ENCODE measurements at regions not wholly inside any gene's neighbourhood (a gene's known extent, or its start where the extent isn't known, plus 50 kb on each side); places are given as distances from the start of the nearest gene placed in this dataset.

DNA sequence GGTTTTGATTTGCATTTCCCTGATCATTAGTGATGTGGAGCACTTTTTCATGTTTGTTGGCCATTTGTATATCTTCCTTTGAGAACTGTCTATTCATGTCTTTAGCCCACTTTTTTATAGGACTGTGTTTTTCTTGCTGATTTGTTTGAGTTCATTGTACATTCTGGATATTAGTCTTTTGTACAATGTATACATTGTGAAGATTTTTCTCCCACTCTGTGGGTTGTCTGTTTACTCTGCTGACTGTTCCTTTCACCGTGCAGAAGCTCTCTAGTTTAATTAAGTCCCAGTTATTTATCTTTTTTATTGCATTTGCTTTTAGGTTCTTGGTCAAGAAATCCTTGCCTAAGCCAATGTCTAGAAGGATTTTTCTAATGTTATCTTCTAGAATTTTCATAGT, 91.1 kb upstream of the ATP11B start:
- Histone ChIP-seq H3K27ac (no peak overlapping the region), H3K4me2 (no peak overlapping the region), H3K4me3 (no peak overlapping the region), H2AFZ (no peak overlapping the region), H3K79me2 (ENCODE audit: low read depth) (no peaks in the 10 kb centered on the region), H3K27me3 (ENCODE audit: insufficient read depth, low read depth) (no peaks in the 10 kb centered on the region), H3K9me3 (ENCODE audit: insufficient read depth, low read depth) (no peaks in the 10 kb centered on the region), H4K20me1 (ENCODE audit: insufficient read depth) (no peaks in the 10 kb centered on the region), H3K36me3 (ENCODE audit: low read depth) (no peaks in the 10 kb centered on the region), H3F3A (ENCODE audit: insufficient read depth, low read depth) (no peaks in the 10 kb centered on the region), H3K4me1 (replicated peaks; ENCODE audit: insufficient read depth) (peaks cover 7% of the 10 kb centered on the region; the same call in 1 of the 2 replicates), H3K9me2 (ENCODE audit: insufficient read depth) (no peaks in the 10 kb centered on the region)
- ChIA-PET POLR2A (ENCODE audit: unreplicated experiment) (no interaction called here), CTCF (interaction anchor here (0.5 kb wide), 1 partner anchor 515 kb away, joined by 18 read pairs; no protein-coding TSS in a partner anchor)
- intact Hi-C loops (cut with micrococcal nuclease; ENCODE audit: unreplicated experiment): no loop called here
- TF ChIP-seq, protein P1, sequence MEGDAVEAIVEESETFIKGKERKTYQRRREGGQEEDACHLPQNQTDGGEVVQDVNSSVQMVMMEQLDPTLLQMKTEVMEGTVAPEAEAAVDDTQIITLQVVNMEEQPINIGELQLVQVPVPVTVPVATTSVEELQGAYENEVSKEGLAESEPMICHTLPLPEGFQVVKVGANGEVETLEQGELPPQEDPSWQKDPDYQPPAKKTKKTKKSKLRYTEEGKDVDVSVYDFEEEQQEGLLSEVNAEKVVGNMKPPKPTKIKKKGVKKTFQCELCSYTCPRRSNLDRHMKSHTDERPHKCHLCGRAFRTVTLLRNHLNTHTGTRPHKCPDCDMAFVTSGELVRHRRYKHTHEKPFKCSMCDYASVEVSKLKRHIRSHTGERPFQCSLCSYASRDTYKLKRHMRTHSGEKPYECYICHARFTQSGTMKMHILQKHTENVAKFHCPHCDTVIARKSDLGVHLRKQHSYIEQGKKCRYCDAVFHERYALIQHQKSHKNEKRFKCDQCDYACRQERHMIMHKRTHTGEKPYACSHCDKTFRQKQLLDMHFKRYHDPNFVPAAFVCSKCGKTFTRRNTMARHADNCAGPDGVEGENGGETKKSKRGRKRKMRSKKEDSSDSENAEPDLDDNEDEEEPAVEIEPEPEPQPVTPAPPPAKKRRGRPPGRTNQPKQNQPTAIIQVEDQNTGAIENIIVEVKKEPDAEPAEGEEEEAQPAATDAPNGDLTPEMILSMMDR (conservative IDR thresholded peaks at IDR 0.05): no peak
- BruUV-seq (replicated peaks): no TSS peak
- DNase-seq: no peak

DNA sequence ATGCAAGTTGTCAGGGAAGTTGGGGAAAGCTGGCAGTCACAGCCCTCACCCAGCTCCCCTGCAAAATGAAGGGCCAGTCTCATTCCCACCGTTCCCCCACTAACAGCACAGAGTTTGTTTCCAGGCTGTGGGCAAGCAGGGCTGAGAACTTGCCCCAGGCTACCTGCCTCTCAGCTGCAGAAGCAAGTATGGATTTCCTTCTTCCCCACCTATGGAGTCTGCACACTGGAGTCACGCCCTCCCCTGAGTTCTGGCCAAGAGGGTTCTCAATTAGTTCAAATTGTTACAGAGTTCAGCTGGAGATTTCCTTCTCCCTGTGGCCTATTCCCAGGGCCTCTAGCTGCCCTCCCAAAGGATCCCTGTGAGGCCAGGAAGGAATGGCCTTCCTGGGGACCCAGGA, 90.1 kb upstream of the ATP11B start:
- Histone ChIP-seq H3K36me3 (ENCODE audit: low read depth) (no peaks in the 10 kb centered on the region), H4K20me1 (ENCODE audit: insufficient read depth) (no peaks in the 10 kb centered on the region), H3K27ac (no peak overlapping the region), H3K4me2 (peak overlapping the region; percentile 14), H2AFZ (peak overlapping the region; percentile 41), H3K9me3 (ENCODE audit: insufficient read depth, low read depth) (no peaks in the 10 kb centered on the region), H3K9me2 (ENCODE audit: insufficient read depth) (no peaks in the 10 kb centered on the region), H3K27me3 (ENCODE audit: insufficient read depth, low read depth) (no peaks in the 10 kb centered on the region), H3K4me3 (no peak overlapping the region), H3F3A (ENCODE audit: insufficient read depth, low read depth) (no peaks in the 10 kb centered on the region), H3K79me2 (ENCODE audit: low read depth) (no peaks in the 10 kb centered on the region), H3K4me1 (replicated peaks; ENCODE audit: insufficient read depth) (peaks cover 7% of the 10 kb centered on the region; the same call in 1 of the 2 replicates)
- CTCF ChIA-PET: no interaction called here
- intact Hi-C loops (cut with micrococcal nuclease; ENCODE audit: unreplicated experiment): no loop called here
- no peak for TF ChIP-seq EZH2 (IDR thresholded peaks at IDR 0.05; ENCODE audit: low read depth)
- TF ChIP-seq, protein P1 (conservative IDR thresholded peaks at IDR 0.05): no peak
- no TSS peak for BruUV-seq (replicated peaks)
- POLR2A ChIA-PET (ENCODE audit: unreplicated experiment): no interaction called here
- DNase-seq: peak; percentile 21 to 51

DNA sequence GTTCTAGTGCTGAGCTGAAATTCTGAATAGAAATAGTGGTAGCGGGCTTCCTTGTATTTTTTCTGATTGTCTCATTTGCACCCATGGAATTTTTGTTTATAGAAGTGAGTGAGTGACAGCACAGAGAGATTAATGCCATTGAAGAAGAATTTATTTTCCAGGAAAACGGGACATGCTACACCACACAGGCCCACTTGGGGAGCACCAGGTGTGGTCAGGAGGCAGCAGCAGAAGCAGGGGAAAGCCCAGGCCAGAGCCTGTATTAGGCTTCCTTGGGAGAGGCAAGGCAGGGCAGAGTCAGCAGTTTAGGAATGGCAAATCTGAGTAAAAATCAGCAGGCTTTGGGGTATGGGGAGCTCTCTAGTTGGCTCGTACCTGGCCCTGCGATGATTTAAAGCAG, 88.4 kb upstream of the ATP11B start:
- H3K9me2 ChIP-seq (ENCODE audit: insufficient read depth): no peaks in the 10 kb centered on the region
- peaks cover 7% of the 10 kb centered on the region; the same call in 1 of the 2 replicates for H3K4me1 ChIP-seq (replicated peaks; ENCODE audit: insufficient read depth)
- H3F3A ChIP-seq (ENCODE audit: insufficient read depth, low read depth): no peaks in the 10 kb centered on the region
- H3K36me3 ChIP-seq (ENCODE audit: low read depth): no peaks in the 10 kb centered on the region
- H4K20me1 ChIP-seq (ENCODE audit: insufficient read depth): no peaks in the 10 kb centered on the region
- TF ChIP-seq EZH2 (IDR thresholded peaks at IDR 0.05; ENCODE audit: low read depth): no peak
- TF ChIP-seq, protein P1 (conservative IDR thresholded peaks at IDR 0.05): no peak; the same call in 1 of the 2 replicates
- no peaks in the 10 kb centered on the region for H3K27me3 ChIP-seq (ENCODE audit: insufficient read depth, low read depth)
- H3K27ac ChIP-seq: no peak overlapping the region
- H3K4me2 ChIP-seq: no peak overlapping the region
- CTCF ChIA-PET: no interaction called here
- H3K4me3 ChIP-seq: no peak overlapping the region
- no peak overlapping the region for H2AFZ ChIP-seq
- no peaks in the 10 kb centered on the region for H3K79me2 ChIP-seq (ENCODE audit: low read depth)
- no peak for DNase-seq
- intact Hi-C loops (cut with micrococcal nuclease; ENCODE audit: unreplicated experiment): no loop called here
- POLR2A ChIA-PET (ENCODE audit: unreplicated experiment): no interaction called here
- no peaks in the 10 kb centered on the region for H3K9me3 ChIP-seq (ENCODE audit: insufficient read depth, low read depth)
- BruUV-seq (replicated peaks): no TSS peak

All from PC-9 (cell line).